SU-DHL-6 (cell line): ENCODE measurements at regions not wholly inside any gene's neighbourhood (a gene's known extent, or its start where the extent isn't known, plus 50 kb on each side); places are given as distances from the start of the nearest gene placed in this dataset.

Source experiments
- H2AFZ ChIP-seq: fragments of 200-600 bp; sonication (generic); 2 replicates; pipeline ENCODE4 v1.6.1; 2014; ENCODE audit warnings: low read depth, mild to moderate bottlenecking, moderate library complexity, mixed read lengths, antibody characterized with exemption, low read length; ENCODE audit not compliant: severe bottlenecking
- H3F3A ChIP-seq: fragments of 200-600 bp; shearing (Covaris generic); 2 replicates; pipeline ENCODE4 v1.6.0; 2016; ENCODE audit warnings: antibody characterized with exemption, mild to moderate bottlenecking; ENCODE audit not compliant: insufficient read depth
- H3K27ac ChIP-seq: fragments of 200-600 bp; sonication (generic); 2 replicates; pipeline ENCODE4 v1.5.1; 2016; ENCODE audit warnings: low read depth, mild to moderate bottlenecking, low read length, moderate library complexity, mixed read lengths
- H3K27me3 ChIP-seq: fragments of 200-600 bp; sonication (generic), shearing (Covaris generic); 2 replicates; pipeline ENCODE4 v1.6.0; 2014; ENCODE audit warnings: mild to moderate bottlenecking, low read length
- H3K36me3 ChIP-seq: fragments of 200-600 bp; sonication (generic); 2 replicates; pipeline ENCODE4 v1.6.1; 2014; ENCODE audit warnings: mild to moderate bottlenecking, low read length, mixed read lengths
- H3K4me2 ChIP-seq: fragments of 300-600, 200-600 bp; shearing (Covaris generic), sonication (generic); 2 replicates; pipeline ENCODE4 v1.6.0; 2014; ENCODE audit warnings: low read length, low read depth, mild to moderate bottlenecking; ENCODE audit not compliant: poor library complexity, severe bottlenecking
- H3K4me3 ChIP-seq: fragments of 200-600 bp; sonication (generic); 2 replicates; pipeline ENCODE4 v1.5.1; 2014; ENCODE audit warnings: antibody characterized with exemption, low read length, mild to moderate bottlenecking, mixed read lengths; ENCODE audit not compliant: insufficient read depth, poor library complexity, severe bottlenecking
- H3K79me2 ChIP-seq: fragments of 200-600 bp; sonication (generic); 2 replicates; pipeline ENCODE4 v1.6.1; 2014; ENCODE audit warnings: mild to moderate bottlenecking, low read length, moderate library complexity; ENCODE audit not compliant: insufficient read depth
- H3K9ac ChIP-seq: fragments of 200-600 bp; sonication (generic); 2 replicates; pipeline ENCODE4 v1.7.0; 2014; ENCODE audit warnings: mild to moderate bottlenecking, low read length
- H3K9me2 ChIP-seq: fragments of 200-600 bp; sonication (generic); replicated peaks from 2 replicates; pipeline ENCODE4 v1.6.1; 2014; ENCODE audit warnings: low read length; ENCODE audit not compliant: insufficient read depth
- H3K9me3 ChIP-seq: fragments of 200-600 bp; sonication (generic); 2 replicates; pipeline ENCODE4 v1.6.1; 2014; ENCODE audit warnings: low read length, mixed read lengths; ENCODE audit not compliant: insufficient read depth
- H4K20me1 ChIP-seq: fragments of 200-600 bp; sonication (generic); 2 replicates; pipeline ENCODE4 v1.6.1; 2014; ENCODE audit warnings: low read depth, mild to moderate bottlenecking, antibody characterized with exemption, low read length, moderate library complexity, mixed read lengths
- CTCF ChIP-seq: fragments of 200-600 bp; sonication (generic); IDR thresholded peaks from one replicate; pipeline ENCODE4 v1.5.1; 2017; ENCODE audit warnings: antibody characterized with exemption, mild to moderate bottlenecking, low read length, moderate library complexity; ENCODE audit not compliant: insufficient read depth, poor library complexity, severe bottlenecking
- EZH2phosphoT487 ChIP-seq: fragments of 200-600 bp; sonication (generic), shearing (Covaris generic); conservative IDR thresholded peaks from 2 replicates; pipeline ENCODE4 v1.6.1; 2018; ENCODE audit warnings: mild to moderate bottlenecking, antibody characterized with exemption, low read length, moderate library complexity, mixed read lengths

DNA sequence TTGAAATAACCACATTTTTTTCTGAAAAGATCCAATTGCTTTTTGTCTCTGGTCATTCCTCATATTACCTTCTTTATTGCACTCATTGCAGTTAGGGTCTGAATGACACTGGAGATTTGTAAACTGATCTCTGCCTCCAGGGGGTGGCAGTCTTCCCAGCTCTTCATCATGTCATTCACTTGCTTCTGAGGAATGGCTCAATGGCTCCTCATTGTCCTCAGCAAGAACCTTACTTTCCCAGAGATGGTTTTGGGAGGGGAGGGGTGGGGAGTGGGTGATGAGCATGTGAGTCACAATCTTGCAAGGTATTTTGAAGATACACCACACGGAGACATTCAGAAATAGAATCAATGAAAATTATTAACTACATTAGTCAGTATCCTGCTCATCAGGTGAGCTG, 159.8 kb upstream of the GAS1 start:
- Histone ChIP-seq H3K79me2 (no peaks in the 10 kb centered on the region), H3K27ac (no peak overlapping the region), H4K20me1 (no peaks in the 10 kb centered on the region), H3K9me3 (no peaks in the 10 kb centered on the region), H3K36me3 (no peaks in the 10 kb centered on the region), H3K9ac (no peak overlapping the region), H3K4me2 (no peak overlapping the region), H3K4me3 (no peak overlapping the region), H3F3A (no peaks in the 10 kb centered on the region), H2AFZ (no peak overlapping the region), H3K27me3 (no peaks in the 10 kb centered on the region), H3K9me2 (no peaks in the 10 kb centered on the region)
- TF ChIP-seq CTCF (no peak), EZH2phosphoT487 (no peak)

- H3K4me2 ChIP-seq = no peak overlapping the region
- no peak overlapping the region for H3K9ac ChIP-seq
- H3K9me3 ChIP-seq = no peaks in the 10 kb centered on the region
- H3K4me3 ChIP-seq = no peak overlapping the region
- no peaks in the 10 kb centered on the region for H3F3A ChIP-seq
- no peak for TF ChIP-seq EZH2phosphoT487
- no peak for TF ChIP-seq CTCF
- no peaks in the 10 kb centered on the region for H3K79me2 ChIP-seq
- H3K36me3 ChIP-seq = no peaks in the 10 kb centered on the region
- H3K27ac ChIP-seq = no peak overlapping the region
- H4K20me1 ChIP-seq = no peaks in the 10 kb centered on the region
- H3K27me3 ChIP-seq = no peaks in the 10 kb centered on the region
- no peak overlapping the region for H2AFZ ChIP-seq
- no peaks in the 10 kb centered on the region for H3K9me2 ChIP-seq
These were observed 161.4 kb upstream of the GAS1 start for GRCh38 chr9:87108661-87109060.

DNA sequence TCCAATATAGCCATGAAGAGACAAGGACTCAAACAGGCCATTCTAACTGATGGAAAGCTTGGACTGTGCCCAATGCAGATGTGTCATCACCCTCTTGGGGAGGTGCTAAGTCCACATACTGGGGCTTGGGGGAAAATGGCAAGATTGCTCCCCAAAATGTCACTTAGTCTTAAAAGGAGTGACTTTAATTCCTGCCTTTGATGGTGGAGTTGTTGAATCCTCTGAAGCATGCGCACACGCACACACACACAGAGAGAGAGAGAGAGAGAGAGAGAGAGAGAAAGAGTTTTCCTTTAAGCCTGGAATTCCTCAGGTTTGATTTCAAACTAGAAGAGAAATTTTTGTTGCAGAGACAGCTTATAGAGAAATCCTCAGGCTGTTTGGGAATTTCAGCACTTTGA, 161.9 kb upstream of the GAS1 start:
- H3K79me2 ChIP-seq = no peaks in the 10 kb centered on the region
- H3K9me3 ChIP-seq = no peaks in the 10 kb centered on the region
- no peak overlapping the region for H3K9ac ChIP-seq
- TF ChIP-seq CTCF (no peak), EZH2phosphoT487 (no peak)
- H2AFZ ChIP-seq = no peak overlapping the region
- H3K4me3 ChIP-seq = no peak overlapping the region
- no peaks in the 10 kb centered on the region for H4K20me1 ChIP-seq
- H3K4me2 ChIP-seq = no peak overlapping the region
- H3K9me2 ChIP-seq = no peaks in the 10 kb centered on the region
- no peak overlapping the region for H3K27ac ChIP-seq
- no peaks in the 10 kb centered on the region for H3K27me3 ChIP-seq
- no peaks in the 10 kb centered on the region for H3K36me3 ChIP-seq
- H3F3A ChIP-seq = no peaks in the 10 kb centered on the region

GRCh38 chr9:87109851-87110250, 162.5 kb upstream of the GAS1 start:
- no peaks in the 10 kb centered on the region for H3K9me2 ChIP-seq
- no peak overlapping the region for H3K27ac ChIP-seq
- H3K36me3 ChIP-seq = no peaks in the 10 kb centered on the region

More at GRCh38 chr9:87109851-87110250, 162.5 kb upstream of the GAS1 start:
- Histone ChIP-seq H3K27me3 (no peaks in the 10 kb centered on the region), H2AFZ (no peak overlapping the region), H3K4me2 (no peak overlapping the region), H3K9ac (no peak overlapping the region), H4K20me1 (no peaks in the 10 kb centered on the region), H3F3A (no peaks in the 10 kb centered on the region), H3K79me2 (no peaks in the 10 kb centered on the region), H3K4me3 (no peak overlapping the region), H3K9me3 (no peaks in the 10 kb centered on the region)
- TF ChIP-seq EZH2phosphoT487 (no peak), CTCF (no peak)
